HCT116 (cell line): ENCODE measurements at regions not wholly inside any gene's neighbourhood (a gene's known extent, or its start where the extent isn't known, plus 50 kb on each side); places are given as distances from the start of the nearest gene placed in this dataset.

Experiments
- ATAC-seq: fragments of 200-7000 bp; cut with Tn5 transposase; 2 replicates; pipeline ENCODE4 v1.9.1; 2020; ENCODE audit warnings: mild to moderate bottlenecking, moderate library complexity
- BruUV-seq: library from RNA; stranded (reverse); fragments of 400-500 nt; replicated peaks from 2 replicates; lab custom pipeline; 2021; lab: Mats Ljungman, UMichigan
- CTCF ChIA-PET: fragments of 300-600 bp; sonication (Branson Sonifier 250); formaldehyde crosslinking; loops from one replicate; lab custom pipeline; 2021; ENCODE audit warnings: antibody characterized with exemption; lab: Charles Lee
- POLR2A ChIA-PET: fragments of 300-600, 350-600 bp; sonication (Branson Sonifier 250); formaldehyde crosslinking; loops from one replicate; lab custom pipeline; 2021; ENCODE audit warnings: antibody characterized with exemption; lab: Charles Lee
- RAD21 ChIA-PET, 2 experiments: fragments of 300-600 bp; sonication (Branson Sonifier 250); formaldehyde crosslinking; loops; one replicate each; lab custom pipeline; 2023; ENCODE audit warnings: low total read pairs in 2 of 2; ENCODE audit not compliant: uncharacterized antibody in 2 of 2, unreplicated experiment in 2 of 2, low non-redundant PET in 1 of 2; lab: Charles Lee
- DNase-seq: peaks from one replicate; pipeline ENCODE4 v3.0.0-alpha.2; 2010; ENCODE audit warnings: low read depth, low spot score
- H2AFZ ChIP-seq: fragments of 200-600 bp; shearing (Covaris generic), sonication (generic); 2 replicates; pipeline ENCODE4 v1.6.1; 2017; ENCODE audit warnings: low read depth, mixed run types, mixed read lengths, antibody characterized with exemption, low read length; ENCODE audit not compliant: poor library complexity, severe bottlenecking
- H3K27ac ChIP-seq: 2 replicates; pipeline ENCODE4 v1.5.1; 2012; ENCODE audit warnings: low read depth, low read length
- H3K27me3 ChIP-seq: fragments of 200-600 bp; sonication (generic); 2 replicates; pipeline ENCODE4 v1.6.1; 2016; ENCODE audit warnings: mixed run types, low read length, mixed read lengths; ENCODE audit not compliant: insufficient read depth
- H3K36me3 ChIP-seq, 2 experiments: fragments of 200-500 bp in 1 of 2; fragments of 200-600 bp in 1 of 2; sonication (Bioruptor generic) in 1 of 2; sonication (generic) in 1 of 2; 2 replicates each; pipeline versions ENCODE4 v1.5.1 to v1.6.1; 2014 to 2016; ENCODE audit warnings: low read length in 2 of 2, inconsistent platforms in 1 of 2, mixed read lengths in 1 of 2, mixed run types in 1 of 2; ENCODE audit not compliant: insufficient read depth in 2 of 2, control insufficient read depth in 1 of 2
- H3K4me1 ChIP-seq, 2 experiments: fragments of 200-600 bp in 1 of 2; sonication (generic) in 1 of 2; 2 replicates each; pipeline versions ENCODE4 v1.5.1 to v1.6.1; 2012 to 2017; ENCODE audit warnings: low read length in 2 of 2, inconsistent platforms in 1 of 2, mild to moderate bottlenecking in 1 of 2, mixed read lengths in 1 of 2, mixed run types in 1 of 2, moderate library complexity in 1 of 2; ENCODE audit not compliant: insufficient read depth in 2 of 2, control insufficient read depth in 1 of 2
- H3K4me2 ChIP-seq: fragments of 200-600 bp; sonication (generic); 2 replicates; pipeline ENCODE4 v1.6.1; 2017; ENCODE audit warnings: mixed run types, low read length, mixed read lengths
- H3K4me3 ChIP-seq, 2 experiments: fragments of 200-600 bp in 1 of 2; sonication (generic) in 1 of 2; replicated peaks in 1 of 2; 2 replicates each; pipeline ENCODE4 v1.5.1; 2011 to 2016; ENCODE audit warnings: low read length in 2 of 2, control low read depth in 1 of 2, low read depth in 1 of 2, mild to moderate bottlenecking in 1 of 2, mixed read lengths in 1 of 2, mixed run types in 1 of 2
- H3K79me2 ChIP-seq: fragments of 200-600 bp; sonication (generic); 2 replicates; pipeline ENCODE4 v1.6.1; 2017; ENCODE audit warnings: mild to moderate bottlenecking, mixed run types, low read length, moderate library complexity, mixed read lengths; ENCODE audit not compliant: insufficient read depth
- H3K9ac ChIP-seq: fragments of 200-600 bp; sonication (generic); 2 replicates; pipeline ENCODE4 v1.6.1; 2016; ENCODE audit warnings: low read length, mixed read lengths
- H3K9me2 ChIP-seq: fragments of 200-600 bp; sonication (generic), shearing (Covaris generic); 2 replicates; pipeline ENCODE4 v1.6.1; 2017; ENCODE audit warnings: mixed run types, mild to moderate bottlenecking, moderate library complexity; ENCODE audit not compliant: insufficient read depth
- H3K9me3 ChIP-seq, 2 experiments: fragments of 200-500 bp in 1 of 2; fragments of 200-600 bp in 1 of 2; sonication (Bioruptor generic) in 1 of 2; sonication (generic) in 1 of 2; 2 replicates each; pipeline ENCODE4 v1.6.1; 2014 to 2017; ENCODE audit warnings: low read length in 2 of 2, mixed read lengths in 2 of 2, inconsistent platforms in 1 of 2, low read depth in 1 of 2, mild to moderate bottlenecking in 1 of 2, mixed run types in 1 of 2, moderate library complexity in 1 of 2; ENCODE audit not compliant: control insufficient read depth in 1 of 2, insufficient read depth in 1 of 2
- H4K20me1 ChIP-seq: fragments of 200-600 bp; sonication (generic), shearing (Covaris generic); 2 replicates; pipeline ENCODE4 v1.6.1; 2017; ENCODE audit warnings: mixed run types, mild to moderate bottlenecking, moderate library complexity; ENCODE audit not compliant: insufficient read depth
- EGR1 ChIP-seq: IDR thresholded peaks from 2 replicates; pipeline ENCODE4 v1.6.1; 2012; ENCODE audit warnings: low read depth
- POLR2A ChIP-seq: IDR thresholded peaks from 2 replicates; pipeline ENCODE4 v1.7.0; 2011; ENCODE audit warnings: borderline replicate concordance; ENCODE audit not compliant: insufficient read depth, insufficient read length; ENCODE audit errors: extremely low read depth
- POLR2AphosphoS5 ChIP-seq: IDR thresholded peaks from 2 replicates; pipeline ENCODE4 v1.6.1; 2011; ENCODE audit warnings: mild to moderate bottlenecking, low read depth, low read length, moderate library complexity
- YY1 ChIP-seq: IDR thresholded peaks from 2 replicates; pipeline ENCODE4 v1.6.1; 2011; ENCODE audit warnings: low read length, low read depth, moderate library complexity, mild to moderate bottlenecking; ENCODE audit not compliant: insufficient replicate concordance; ENCODE audit errors: extremely low read depth
- ZNF274 ChIP-seq: fragments of 200-500 bp; sonication (Bioruptor generic); IDR thresholded peaks from 2 replicates; pipeline ENCODE4 v1.6.1; 2014; ENCODE audit warnings: mild to moderate bottlenecking, low read depth, low read length, inconsistent platforms
- intact Hi-C: fragments of 100-400 bp; cut with micrococcal nuclease; formaldehyde crosslinking; loops from 2 replicates; pipeline ENCODE4 v1.10.0; 2022
- TF ChIP-seq, protein P1 (sequence below): IDR thresholded peaks from 2 replicates; pipeline ENCODE4 v1.6.1; 2012
- TF ChIP-seq, protein P2 (sequence below): IDR thresholded peaks from 2 replicates; pipeline ENCODE4 v1.6.1; 2012; ENCODE audit warnings: low read depth

DNA sequence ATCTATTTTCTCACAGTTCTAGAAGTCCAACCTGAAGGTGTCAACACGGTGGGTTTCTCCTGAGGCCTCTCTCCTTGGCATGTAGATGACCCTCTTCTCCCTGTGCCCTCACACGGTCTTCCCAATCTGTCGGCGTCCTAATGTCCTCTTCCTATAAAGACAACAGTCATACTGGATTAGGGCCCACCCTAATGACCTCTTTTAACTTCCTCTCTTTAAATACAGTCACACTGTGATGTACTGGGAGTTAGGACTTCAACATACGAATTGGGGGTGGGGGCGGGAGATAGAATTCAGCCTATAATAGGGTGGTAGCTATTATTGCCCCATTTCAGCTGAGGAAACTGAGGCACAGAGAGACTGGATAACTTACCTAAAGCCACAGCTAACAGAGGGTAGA, 70.2 kb downstream of the SMIM20 start:
- H3K4me1 ChIP-seq = peaks cover 0 to 6% of the 10 kb centered on the region in 2 experiments; a peak in 1 of 4 replicates
- no peak overlapping the region for H3K4me2 ChIP-seq
- TF ChIP-seq POLR2A = no peak
- no peak for TF ChIP-seq EGR1
- no peak for TF ChIP-seq POLR2AphosphoS5
- no peak for TF ChIP-seq ZNF274
- TF ChIP-seq, protein P1, sequence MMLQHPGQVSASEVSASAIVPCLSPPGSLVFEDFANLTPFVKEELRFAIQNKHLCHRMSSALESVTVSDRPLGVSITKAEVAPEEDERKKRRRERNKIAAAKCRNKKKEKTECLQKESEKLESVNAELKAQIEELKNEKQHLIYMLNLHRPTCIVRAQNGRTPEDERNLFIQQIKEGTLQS = no peak
- TF ChIP-seq, protein P2, sequence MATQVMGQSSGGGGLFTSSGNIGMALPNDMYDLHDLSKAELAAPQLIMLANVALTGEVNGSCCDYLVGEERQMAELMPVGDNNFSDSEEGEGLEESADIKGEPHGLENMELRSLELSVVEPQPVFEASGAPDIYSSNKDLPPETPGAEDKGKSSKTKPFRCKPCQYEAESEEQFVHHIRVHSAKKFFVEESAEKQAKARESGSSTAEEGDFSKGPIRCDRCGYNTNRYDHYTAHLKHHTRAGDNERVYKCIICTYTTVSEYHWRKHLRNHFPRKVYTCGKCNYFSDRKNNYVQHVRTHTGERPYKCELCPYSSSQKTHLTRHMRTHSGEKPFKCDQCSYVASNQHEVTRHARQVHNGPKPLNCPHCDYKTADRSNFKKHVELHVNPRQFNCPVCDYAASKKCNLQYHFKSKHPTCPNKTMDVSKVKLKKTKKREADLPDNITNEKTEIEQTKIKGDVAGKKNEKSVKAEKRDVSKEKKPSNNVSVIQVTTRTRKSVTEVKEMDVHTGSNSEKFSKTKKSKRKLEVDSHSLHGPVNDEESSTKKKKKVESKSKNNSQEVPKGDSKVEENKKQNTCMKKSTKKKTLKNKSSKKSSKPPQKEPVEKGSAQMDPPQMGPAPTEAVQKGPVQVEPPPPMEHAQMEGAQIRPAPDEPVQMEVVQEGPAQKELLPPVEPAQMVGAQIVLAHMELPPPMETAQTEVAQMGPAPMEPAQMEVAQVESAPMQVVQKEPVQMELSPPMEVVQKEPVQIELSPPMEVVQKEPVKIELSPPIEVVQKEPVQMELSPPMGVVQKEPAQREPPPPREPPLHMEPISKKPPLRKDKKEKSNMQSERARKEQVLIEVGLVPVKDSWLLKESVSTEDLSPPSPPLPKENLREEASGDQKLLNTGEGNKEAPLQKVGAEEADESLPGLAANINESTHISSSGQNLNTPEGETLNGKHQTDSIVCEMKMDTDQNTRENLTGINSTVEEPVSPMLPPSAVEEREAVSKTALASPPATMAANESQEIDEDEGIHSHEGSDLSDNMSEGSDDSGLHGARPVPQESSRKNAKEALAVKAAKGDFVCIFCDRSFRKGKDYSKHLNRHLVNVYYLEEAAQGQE = no peak
- TF ChIP-seq YY1 = no peak
- H3K27ac ChIP-seq = no peak overlapping the region
- ChIA-PET POLR2A (no interaction called here), RAD21 (no interaction called here), CTCF (no interaction called here)
- no peak for DNase-seq
- no TSS peak for BruUV-seq
- ATAC-seq = no peak
- H3K9me3 ChIP-seq = no peaks in the 10 kb centered on the region
- H3K27me3 ChIP-seq = no peaks in the 10 kb centered on the region
- intact Hi-C loops = no loop called here
- H3K4me3 ChIP-seq = no peak overlapping the region
- H3K36me3 ChIP-seq = no peaks in the 10 kb centered on the region
- no peak overlapping the region for H2AFZ ChIP-seq
- no peaks in the 10 kb centered on the region for H4K20me1 ChIP-seq
- no peaks in the 10 kb centered on the region for H3K9me2 ChIP-seq
- no peaks in the 10 kb centered on the region for H3K79me2 ChIP-seq
- no peak overlapping the region for H3K9ac ChIP-seq
